Right forelimb (tissue), 1 donor: ENCODE measurements at regions not wholly inside any gene's neighbourhood (a gene's known extent, or its start where the extent isn't known, plus 50 kb on each side); places are given as distances from the start of the nearest gene placed in this dataset.

Experiments used
- DNase-seq: peaks from one replicate; pipeline ENCODE4 v3.0.0-alpha.2; 2018

GRCh38 chr2:133667968-133668367 lies 99.7 kb upstream of the NCKAP5 start:
- no peak for DNase-seq

GRCh38 chr2:133668547-133668946 lies 100.3 kb upstream of the NCKAP5 start:
- DNase-seq, result no peak

GRCh38 chr2:133673305-133673905 lies 105.1 kb upstream of the NCKAP5 start:
- DNase-seq, result no peak

GRCh38 chr2:133674066-133674432 lies 105.8 kb upstream of the NCKAP5 start:
- no peak for DNase-seq

- DNase-seq, result peak; percentile 81
Observed at GRCh38 chr2:133674433-133675331, 106.4 kb upstream of the NCKAP5 start.

GRCh38 chr2:133676392-133677130 lies 108.3 kb upstream of the NCKAP5 start:
- DNase-seq, result no peak

GRCh38 chr2:133680343-133681049 lies 112.2 kb upstream of the NCKAP5 start:
- no peak for DNase-seq

GRCh38 chr2:133682347-133682746 lies 114.1 kb upstream of the NCKAP5 start:
- no peak for DNase-seq

GRCh38 chr2:133682906-133683305 lies 114.6 kb upstream of the NCKAP5 start:
- no peak for DNase-seq

GRCh38 chr2:133685636-133686215 lies 117.5 kb upstream of the NCKAP5 start:
- DNase-seq, result no peak

- DNase-seq, result no peak
Observed at GRCh38 chr2:133690780-133691179, 122.5 kb upstream of the NCKAP5 start.

GRCh38 chr2:133691336-133691735 lies 123.1 kb upstream of the NCKAP5 start:
- DNase-seq, result no peak

GRCh38 chr2:133705287-133705686 lies 137.0 kb upstream of the NCKAP5 start:
- no peak for DNase-seq

GRCh38 chr2:133710613-133711012 lies 142.3 kb upstream of the NCKAP5 start:
- DNase-seq, result no peak

GRCh38 chr2:133711201-133711600 lies 142.9 kb upstream of the NCKAP5 start:
- no peak for DNase-seq

- no peak for DNase-seq
Observed at GRCh38 chr2:133711806-133712205, 143.5 kb upstream of the NCKAP5 start.

- no peak for DNase-seq
Observed at GRCh38 chr2:133712369-133712768, 144.1 kb upstream of the NCKAP5 start.

GRCh38 chr2:133713049-133713580 lies 144.9 kb upstream of the NCKAP5 start:
- DNase-seq, result no peak

GRCh38 chr2:133716166-133716565 lies 147.9 kb upstream of the NCKAP5 start:
- DNase-seq, result no peak

GRCh38 chr2:133717497-133717896 lies 149.2 kb upstream of the NCKAP5 start:
- DNase-seq, result no peak

GRCh38 chr2:133718688-133719201 lies 150.5 kb upstream of the NCKAP5 start:
- DNase-seq, result no peak

GRCh38 chr2:133720429-133720828 lies 152.2 kb upstream of the NCKAP5 start:
- DNase-seq, result no peak
